GM21529 (cell line): ENCODE measurements at regions not wholly inside any gene's neighbourhood (a gene's known extent, or its start where the extent isn't known, plus 50 kb on each side); places are given as distances from the start of the nearest gene placed in this dataset.
"Not testable (repeated sequence)": the region's sequence is repeated elsewhere in the genome, so short reads cannot be mapped to it uniquely, and the experiment has no call there.

Experiments
- ATAC-seq: cut with Tn5 transposase; IDR thresholded peaks from one replicate; pipeline ENCODE4 v1.9.1; 2021; ENCODE audit not compliant: unreplicated experiment

DNA sequence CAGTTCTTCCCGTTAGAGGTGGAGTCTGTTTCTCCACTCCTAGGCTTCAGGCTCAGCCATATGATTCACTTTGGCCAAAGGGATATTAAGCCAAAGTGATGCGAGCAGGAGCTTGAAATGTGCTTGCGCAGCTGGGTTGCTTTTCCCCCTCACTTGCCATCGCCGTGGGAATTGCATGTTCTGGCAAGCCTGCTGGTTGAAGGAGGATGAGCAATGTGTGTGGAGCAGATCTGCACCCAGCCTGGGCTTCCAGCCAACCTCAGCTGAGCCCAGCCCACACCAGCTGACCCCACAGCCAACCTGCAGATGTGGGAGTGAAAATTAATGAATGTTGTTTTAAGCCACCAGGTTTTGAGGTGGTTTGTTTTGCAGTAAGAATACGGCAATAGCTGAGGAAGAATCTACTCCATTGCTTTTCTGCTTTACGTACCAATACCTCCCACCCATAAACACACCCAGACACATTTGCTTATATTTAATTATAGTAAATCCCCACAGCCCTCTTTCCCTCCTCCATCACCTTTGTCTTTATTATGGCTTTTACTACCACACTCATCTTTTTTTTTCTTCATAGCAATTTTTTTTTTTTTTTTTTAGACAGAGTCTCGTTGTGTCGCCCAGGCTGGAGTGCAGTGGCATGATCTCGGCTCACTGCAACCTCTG lies 132.8 kb upstream of the FUNDC1 start:
- no peak for ATAC-seq

DNA sequence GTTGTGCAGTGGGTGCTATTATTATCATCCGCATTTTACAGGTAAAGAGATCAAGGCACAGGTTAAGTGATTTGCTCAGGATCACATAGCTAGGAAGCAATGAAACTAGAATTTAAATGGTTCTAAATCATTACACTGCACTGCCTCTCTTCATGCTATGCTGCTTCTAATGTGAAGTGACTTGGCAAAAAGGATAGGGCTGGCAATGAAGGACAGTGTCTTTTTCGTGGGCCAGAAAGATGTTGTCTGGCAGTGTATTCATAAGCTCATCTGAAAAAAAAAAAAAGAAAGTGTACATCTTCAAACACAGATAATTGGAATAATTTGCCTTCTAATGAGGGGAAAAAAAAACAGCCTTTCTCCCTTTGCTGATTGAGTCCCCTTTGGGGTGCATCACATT lies 132.2 kb upstream of the FUNDC1 start:
- ATAC-seq: no peak

DNA sequence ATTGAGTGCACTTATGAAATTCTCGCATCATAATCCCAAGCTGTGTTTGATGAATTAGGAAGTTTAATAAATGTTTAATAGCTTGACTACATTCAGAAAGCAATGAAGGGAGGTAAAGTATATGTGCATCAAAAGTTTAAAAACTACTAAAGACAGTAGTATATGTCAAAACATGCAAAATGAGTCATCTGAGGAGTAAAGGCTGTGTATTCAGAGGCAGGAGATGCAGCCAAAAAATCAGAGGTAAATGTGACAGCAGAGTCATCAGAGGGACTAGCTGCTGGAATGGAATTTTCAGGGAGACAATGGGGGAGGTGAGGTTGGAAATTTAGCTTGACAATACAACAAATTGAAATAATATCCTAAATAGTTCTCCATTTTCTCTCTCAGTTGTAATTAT lies 127.0 kb upstream of the FUNDC1 start:
- ATAC-seq: no peak

DNA sequence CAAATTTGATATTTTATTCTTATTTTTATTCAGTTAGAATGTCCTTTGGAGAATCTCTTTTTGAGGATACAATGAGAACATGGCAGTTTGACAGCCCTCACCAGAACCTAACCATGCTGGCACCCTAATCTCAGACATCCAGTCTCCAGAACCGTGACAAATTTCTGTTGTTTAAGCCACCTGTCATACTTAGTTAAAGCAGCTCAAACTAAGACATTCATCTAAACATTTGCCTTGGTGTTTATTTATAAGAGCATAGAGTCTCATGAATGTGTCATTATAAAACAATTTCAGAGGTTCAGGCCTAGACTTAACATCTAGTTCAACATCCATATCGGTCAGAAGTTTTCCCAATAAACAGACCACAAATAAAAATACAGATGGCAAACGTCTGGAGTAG lies 125.1 kb upstream of the FUNDC1 start:
- no peak for ATAC-seq

DNA sequence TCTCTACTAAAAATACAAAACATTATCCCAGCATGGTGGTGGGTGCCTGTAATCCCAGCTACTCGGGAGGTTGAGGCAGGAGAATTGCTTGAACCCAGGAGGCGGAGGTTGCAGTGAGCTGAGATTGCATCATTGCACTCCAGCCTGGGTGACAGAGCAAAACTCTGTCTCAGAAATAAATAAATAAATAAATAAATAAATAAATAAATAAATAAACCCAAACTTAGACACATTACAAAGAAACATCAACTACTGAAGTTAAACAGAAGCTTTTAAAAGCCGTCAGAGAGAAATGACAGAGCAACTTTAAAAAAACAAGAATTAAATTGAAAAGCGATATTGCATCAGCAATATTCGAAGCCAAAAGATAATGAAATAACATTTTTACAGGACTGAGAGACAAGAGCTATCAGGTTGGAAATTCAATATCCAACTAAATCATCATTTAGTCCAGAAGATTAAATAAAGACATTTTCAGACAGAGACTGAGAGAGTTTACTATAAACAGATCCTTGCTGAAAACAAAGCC lies 115.1 kb upstream of the FUNDC1 start:
- not testable (repeated sequence) for ATAC-seq

DNA sequence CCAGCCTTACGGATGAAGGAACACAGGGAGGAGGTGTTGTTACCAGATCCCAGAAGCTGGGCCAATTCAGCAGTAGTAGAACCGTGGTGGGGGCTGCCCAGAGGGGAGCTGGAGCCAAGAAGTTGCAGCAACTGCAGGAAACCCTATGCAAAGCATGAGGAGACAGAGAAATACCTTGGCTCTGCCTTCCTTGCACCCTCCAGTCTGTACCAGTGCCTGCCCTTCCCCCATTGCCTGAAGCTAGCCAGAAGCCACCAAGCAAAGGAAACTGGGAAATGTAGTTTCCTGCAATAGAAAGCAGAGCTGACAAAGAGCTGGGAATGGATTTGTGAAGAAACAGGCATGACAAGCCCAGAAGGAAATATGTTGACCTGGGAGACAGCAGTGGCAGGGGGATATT lies 108.7 kb upstream of the FUNDC1 start:
- no peak for ATAC-seq

DNA sequence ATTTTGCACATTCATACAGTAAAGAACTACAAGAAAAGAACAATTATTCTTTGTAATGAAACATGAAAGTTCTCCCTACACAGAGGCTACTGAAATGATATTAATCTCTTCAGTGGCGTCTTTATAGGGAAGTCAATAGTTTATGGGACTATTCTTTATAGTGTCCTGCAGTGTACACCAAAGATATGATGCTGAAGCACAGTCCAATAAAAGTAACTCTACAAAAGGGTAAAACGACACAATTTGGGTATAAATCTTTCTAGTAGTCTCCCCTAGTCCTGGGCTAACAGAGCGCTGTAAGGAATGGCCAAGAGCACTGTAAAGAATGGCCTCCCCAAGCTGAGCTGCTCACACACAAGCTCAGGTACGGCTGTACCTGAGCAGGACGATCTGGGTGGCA lies 101.1 kb upstream of the FUNDC1 start:
- ATAC-seq: no peak

DNA sequence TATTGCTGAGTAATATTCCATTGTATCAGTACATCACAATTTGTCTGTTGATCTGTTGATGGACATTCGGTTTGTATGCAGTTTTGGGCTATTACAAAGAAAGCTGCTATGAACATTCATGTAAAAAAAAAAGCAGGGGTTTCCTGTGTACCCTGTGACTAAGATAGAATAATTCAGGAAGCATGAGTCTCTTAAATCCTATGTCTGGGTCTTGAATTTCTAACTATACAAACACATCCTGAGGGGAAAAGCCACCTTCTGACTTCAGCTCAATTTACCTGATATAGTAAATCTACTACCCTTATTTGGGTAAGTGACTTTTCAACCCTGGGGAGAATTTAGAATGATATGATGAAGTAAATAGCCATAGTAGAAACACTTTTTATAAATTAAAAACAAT lies 94.6 kb upstream of the FUNDC1 start:
- ATAC-seq: no peak

DNA sequence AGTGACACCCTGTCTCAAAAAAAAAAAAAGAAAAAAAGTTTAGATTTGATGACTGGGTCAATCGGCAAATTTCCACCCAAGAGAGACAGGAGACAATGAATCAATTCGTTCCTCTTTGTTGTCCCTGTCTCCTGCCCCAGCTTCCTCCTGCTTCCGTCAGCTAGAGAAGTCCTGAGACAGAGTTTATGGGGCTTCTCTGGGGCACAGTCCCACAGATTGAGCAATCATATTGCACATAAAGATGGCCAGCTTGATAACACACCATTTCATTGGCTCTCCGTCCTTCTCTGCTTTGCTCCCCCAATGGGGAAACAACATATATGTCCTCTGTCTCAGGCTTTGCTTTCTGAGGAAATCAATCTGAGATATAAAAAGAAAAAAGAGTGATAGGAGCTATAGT lies 78.4 kb upstream of the FUNDC1 start:
- ATAC-seq: no peak

DNA sequence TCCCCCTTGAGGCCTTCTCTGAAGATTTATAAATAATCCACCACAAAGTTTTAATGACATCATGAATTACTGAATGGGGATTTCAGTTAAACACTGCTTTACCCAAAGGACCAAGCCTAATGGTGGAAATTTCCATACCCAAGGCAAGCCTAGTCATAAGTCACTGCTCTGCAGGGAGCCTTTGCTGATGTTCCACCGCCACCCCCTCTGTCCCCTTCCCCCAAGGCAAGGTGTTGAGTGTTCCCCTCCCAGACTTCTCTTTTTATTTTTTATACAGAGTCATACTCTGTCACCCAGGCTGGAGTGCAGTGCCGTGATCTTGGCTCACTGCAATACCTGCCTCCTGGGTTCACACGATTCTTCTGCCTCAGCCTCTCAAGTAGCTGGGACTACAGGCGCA lies 76.4 kb upstream of the FUNDC1 start:
- no peak for ATAC-seq

DNA sequence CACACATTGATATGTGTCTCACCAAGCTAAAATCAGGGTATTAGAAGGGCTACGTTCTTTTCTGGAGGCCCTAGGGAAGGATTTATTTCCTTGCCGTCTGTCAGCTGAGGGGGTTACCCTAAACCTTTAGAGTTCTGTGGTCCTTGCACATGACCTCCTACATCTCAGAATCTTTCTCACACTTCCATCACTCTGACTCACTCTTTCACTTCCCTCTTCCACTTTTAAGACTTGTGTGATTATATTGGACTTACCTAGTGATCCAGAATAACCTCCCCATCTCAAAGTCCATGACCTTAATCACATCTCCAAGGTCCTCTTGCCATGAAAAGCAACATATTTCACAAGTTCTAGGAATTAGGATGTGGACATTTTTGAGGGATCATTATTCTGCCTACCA lies 53.6 kb upstream of the FUNDC1 start:
- peak; percentile 97 for ATAC-seq
